ACC112 (cell line): ENCODE measurements at regions not wholly inside any gene's neighbourhood (a gene's known extent, or its start where the extent isn't known, plus 50 kb on each side); places are given as distances from the start of the nearest gene placed in this dataset.

Source experiments
- H2AFZ ChIP-seq: fragments of 200-600 bp; sonication (generic); one replicate; pipeline ENCODE4 v1.6.0; 2017; ENCODE audit warnings: antibody characterized with exemption, low read length; ENCODE audit not compliant: unreplicated experiment
- H3K27ac ChIP-seq: fragments of 200-600 bp; sonication (generic); 2 replicates; pipeline ENCODE4 v1.5.1; 2014; ENCODE audit warnings: low read depth, mild to moderate bottlenecking, antibody characterized with exemption, low read length, moderate library complexity
- H3K27me3 ChIP-seq: fragments of 200-600 bp; sonication (generic); 2 replicates; pipeline ENCODE4 v1.6.1; 2014; ENCODE audit warnings: mild to moderate bottlenecking, antibody characterized with exemption, low read length, moderate library complexity, mixed read lengths; ENCODE audit not compliant: insufficient read depth
- H3K36me3 ChIP-seq: fragments of 200-600 bp; sonication (generic); 2 replicates; pipeline ENCODE4 v1.6.1; 2016; ENCODE audit warnings: mild to moderate bottlenecking, antibody characterized with exemption, low read length, moderate library complexity, mixed read lengths; ENCODE audit not compliant: insufficient read depth
- H3K4me1 ChIP-seq: fragments of 200-600 bp; sonication (generic); one replicate; pipeline ENCODE4 v1.6.1; 2016; ENCODE audit warnings: low read length, mixed read lengths; ENCODE audit not compliant: insufficient read depth, unreplicated experiment, control insufficient read depth
- H3K4me3 ChIP-seq: fragments of 200-600 bp; sonication (generic); 2 replicates; pipeline ENCODE4 v1.5.1; 2014; ENCODE audit warnings: mild to moderate bottlenecking, low read depth, low read length
- H3K79me2 ChIP-seq: fragments of 200-600 bp; sonication (generic); one replicate; pipeline ENCODE4 v1.6.0; 2016; ENCODE audit warnings: low read length; ENCODE audit not compliant: control insufficient read depth, unreplicated experiment, insufficient read depth

GRCh38 chr15:95715906-95716656 is 614.4 kb upstream of the NR2F2 start:
- Histone ChIP-seq H3K4me3 (no peak overlapping the region), H3K79me2 (no peaks in the 10 kb centered on the region), H3K27ac (no peak overlapping the region), H3K36me3 (no peaks in the 10 kb centered on the region), H3K27me3 (no peaks in the 10 kb centered on the region), H2AFZ (no peak overlapping the region), H3K4me1 (peaks cover 10% of the 10 kb centered on the region)

DNA sequence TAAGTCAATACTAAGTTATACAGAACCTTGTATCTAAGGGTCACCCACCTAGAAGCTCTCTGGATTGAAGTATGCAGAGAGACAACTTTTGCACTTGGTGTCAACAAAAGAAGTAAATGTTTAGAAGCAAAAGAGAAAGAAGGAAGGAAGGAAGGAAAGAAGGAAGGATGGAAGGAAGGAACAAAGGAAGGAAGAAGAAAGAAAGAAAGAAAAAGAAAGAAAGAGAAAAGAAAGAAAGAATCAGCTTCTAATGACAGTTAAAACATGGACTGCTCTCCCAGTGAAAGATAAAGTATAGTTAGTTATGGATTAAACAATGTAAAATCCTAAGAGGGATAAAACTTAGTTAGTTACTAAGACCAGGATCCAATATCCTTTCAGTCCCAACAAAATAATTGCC is 613.8 kb upstream of the NR2F2 start:
- Histone ChIP-seq H3K36me3 (no peaks in the 10 kb centered on the region), H2AFZ (no peak overlapping the region), H3K4me1 (peaks cover 10% of the 10 kb centered on the region), H3K79me2 (no peaks in the 10 kb centered on the region), H3K27me3 (no peaks in the 10 kb centered on the region), H3K4me3 (no peak overlapping the region), H3K27ac (no peak overlapping the region)

DNA sequence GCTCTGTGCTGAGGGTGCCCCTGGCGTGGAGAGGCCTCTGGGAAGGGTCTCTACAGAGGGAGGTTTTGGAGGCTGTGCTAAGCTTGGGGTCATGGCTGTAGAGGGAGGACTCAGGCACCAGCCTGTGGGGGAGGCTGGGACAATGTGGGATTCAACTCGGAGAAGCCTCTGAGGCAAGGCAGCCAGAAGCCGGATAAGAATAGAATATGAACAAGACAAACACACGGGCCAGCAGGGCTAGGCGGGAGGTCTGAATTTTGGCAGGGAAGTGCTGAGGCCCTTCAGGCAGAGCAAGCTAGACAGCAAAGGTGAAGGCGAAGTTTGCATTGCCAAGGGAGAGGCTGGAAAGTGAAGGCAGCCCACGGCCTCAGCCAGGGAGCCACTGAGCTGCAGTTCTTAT is 612.1 kb upstream of the NR2F2 start:
- H3K79me2 ChIP-seq: no peaks in the 10 kb centered on the region
- no peak overlapping the region for H2AFZ ChIP-seq
- no peaks in the 10 kb centered on the region for H3K27me3 ChIP-seq
- H3K4me3 ChIP-seq: no peak overlapping the region
- H3K36me3 ChIP-seq: no peaks in the 10 kb centered on the region
- H3K27ac ChIP-seq: no peak overlapping the region
- peaks cover under 1% of the 10 kb centered on the region for H3K4me1 ChIP-seq

- H3K36me3 ChIP-seq: no peaks in the 10 kb centered on the region
- H3K27me3 ChIP-seq: no peaks in the 10 kb centered on the region
- H2AFZ ChIP-seq: no peak overlapping the region
- no peak overlapping the region for H3K27ac ChIP-seq
- no peak overlapping the region for H3K4me3 ChIP-seq
- H3K4me1 ChIP-seq: no peaks in the 10 kb centered on the region
- no peaks in the 10 kb centered on the region for H3K79me2 ChIP-seq
Measured at GRCh38 chr15:95724908-95725633, 605.4 kb upstream of the NR2F2 start.

GRCh38 chr15:95726891-95727290 is 603.6 kb upstream of the NR2F2 start:
- no peaks in the 10 kb centered on the region for H3K27me3 ChIP-seq
- no peak overlapping the region for H3K4me3 ChIP-seq
- no peak overlapping the region for H3K27ac ChIP-seq
- no peaks in the 10 kb centered on the region for H3K36me3 ChIP-seq
- no peaks in the 10 kb centered on the region for H3K79me2 ChIP-seq
- H3K4me1 ChIP-seq: no peaks in the 10 kb centered on the region
- no peak overlapping the region for H2AFZ ChIP-seq

DNA sequence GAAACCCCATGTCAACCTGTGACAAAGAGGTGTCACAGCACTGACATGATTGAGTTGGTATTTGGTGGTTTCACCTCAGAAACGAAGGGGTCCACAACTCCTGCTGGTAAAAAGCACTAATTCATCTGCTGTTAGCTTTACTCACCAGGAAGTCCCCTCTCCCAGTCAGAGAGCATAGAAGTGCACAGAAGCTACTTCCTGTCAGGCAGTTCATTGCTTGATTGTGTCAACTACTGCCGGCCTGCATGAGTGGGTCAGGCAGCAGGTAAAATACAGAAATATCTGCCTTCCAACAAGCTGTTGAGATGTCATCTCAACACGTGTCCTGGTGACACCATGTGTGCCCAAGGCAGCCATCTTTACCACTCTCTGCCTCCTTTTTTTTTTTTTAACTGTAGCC is 596.6 kb upstream of the NR2F2 start:
- Histone ChIP-seq H3K27ac (no peak overlapping the region), H3K4me1 (no peaks in the 10 kb centered on the region), H3K36me3 (no peaks in the 10 kb centered on the region), H3K27me3 (no peaks in the 10 kb centered on the region), H3K79me2 (no peaks in the 10 kb centered on the region), H3K4me3 (no peak overlapping the region), H2AFZ (no peak overlapping the region)

DNA sequence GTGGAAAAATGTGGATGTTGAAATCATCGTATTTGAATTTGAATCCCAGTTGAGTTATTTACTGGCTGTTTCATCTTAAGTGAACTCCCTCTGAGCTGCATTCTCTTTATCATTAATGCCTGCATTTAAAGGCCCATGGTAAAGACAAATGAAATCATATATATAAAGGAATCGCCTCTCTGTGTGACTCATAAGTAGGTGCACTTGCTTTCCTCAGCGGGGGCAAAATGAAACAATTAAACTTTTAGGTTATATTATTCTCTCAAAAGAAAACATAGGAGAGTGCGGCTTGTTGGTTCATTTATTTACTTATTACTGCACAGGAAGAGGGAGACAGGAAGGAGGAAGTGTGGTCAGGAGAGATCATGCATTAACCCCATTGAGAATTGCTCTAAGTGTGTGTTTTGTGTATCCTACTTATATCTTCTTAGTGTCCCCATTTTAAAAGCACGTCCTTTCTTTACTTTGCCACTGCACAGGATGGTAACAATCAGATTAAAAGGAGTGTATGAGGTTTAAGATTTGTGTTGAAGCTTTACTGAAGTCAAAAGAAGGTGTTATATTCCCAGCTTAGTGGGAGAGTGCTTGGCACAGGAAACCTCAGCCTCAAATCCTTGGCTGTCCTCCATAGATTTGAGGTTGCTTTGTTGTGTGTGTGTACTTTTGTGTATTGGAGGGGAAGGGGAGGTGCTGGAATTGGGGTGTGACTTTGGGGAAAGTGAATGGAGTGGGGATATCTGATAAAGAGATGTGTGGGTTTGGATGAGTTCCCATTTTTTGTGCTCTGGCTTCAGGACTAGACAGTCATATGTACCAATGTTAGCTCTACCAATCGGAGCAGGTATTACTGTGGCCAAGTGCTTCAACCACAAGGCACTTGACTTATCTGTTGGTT is 595.8 kb upstream of the NR2F2 start:
- H3K27ac ChIP-seq: no peak overlapping the region
- H3K36me3 ChIP-seq: no peaks in the 10 kb centered on the region
- H3K79me2 ChIP-seq: no peaks in the 10 kb centered on the region
- H3K27me3 ChIP-seq: no peaks in the 10 kb centered on the region
- H3K4me3 ChIP-seq: no peak overlapping the region
- H2AFZ ChIP-seq: no peak overlapping the region
- H3K4me1 ChIP-seq: no peaks in the 10 kb centered on the region

DNA sequence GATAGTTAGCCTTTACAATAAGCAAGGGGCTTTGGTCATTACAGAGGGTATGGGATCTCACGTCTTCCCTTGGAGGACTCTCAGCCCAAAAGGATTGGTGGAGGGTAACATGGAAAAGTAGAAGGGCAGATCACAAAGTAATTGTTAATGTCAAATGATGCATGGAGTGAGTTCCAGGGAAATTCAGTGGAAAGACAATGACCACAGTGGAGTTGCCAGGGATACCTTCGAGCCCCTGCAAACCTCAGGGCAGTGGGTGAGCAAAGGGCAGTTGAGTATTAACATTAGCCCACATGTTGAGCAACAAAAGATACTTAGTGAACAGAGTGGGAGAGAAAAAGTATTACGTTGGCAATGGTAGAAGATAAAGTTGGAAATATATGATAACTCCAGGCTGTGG is 593.4 kb upstream of the NR2F2 start:
- no peaks in the 10 kb centered on the region for H3K79me2 ChIP-seq
- H3K27ac ChIP-seq: no peak overlapping the region
- no peaks in the 10 kb centered on the region for H3K4me1 ChIP-seq
- no peaks in the 10 kb centered on the region for H3K36me3 ChIP-seq
- no peak overlapping the region for H3K4me3 ChIP-seq
- H2AFZ ChIP-seq: no peak overlapping the region
- H3K27me3 ChIP-seq: no peaks in the 10 kb centered on the region

- Histone ChIP-seq H3K27me3 (no peaks in the 10 kb centered on the region), H3K4me1 (no peaks in the 10 kb centered on the region), H3K27ac (no peak overlapping the region), H3K79me2 (no peaks in the 10 kb centered on the region), H3K36me3 (no peaks in the 10 kb centered on the region), H3K4me3 (no peak overlapping the region), H2AFZ (no peak overlapping the region)
Measured at GRCh38 chr15:95739131-95739530, 591.4 kb upstream of the NR2F2 start.

DNA sequence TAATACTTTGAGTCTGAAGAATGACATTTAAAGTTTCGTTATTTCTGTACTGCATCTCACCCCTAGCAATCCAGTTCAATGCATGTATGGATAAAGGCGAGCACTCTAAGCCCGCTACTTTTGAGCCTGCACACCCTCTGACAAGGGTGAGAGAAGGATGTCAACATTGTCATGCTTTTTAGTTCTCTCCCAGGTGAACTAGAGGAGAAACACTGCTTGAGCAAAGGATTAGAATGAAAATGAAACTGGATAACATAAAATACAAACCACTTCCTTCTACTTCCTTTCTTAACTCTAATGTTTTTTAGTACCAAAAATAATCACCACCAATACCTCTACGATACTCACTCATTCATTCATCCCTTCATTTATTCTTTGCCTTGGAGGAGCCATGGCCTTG is 588.7 kb upstream of the NR2F2 start:
- Histone ChIP-seq H3K27ac (no peak overlapping the region), H3K79me2 (no peaks in the 10 kb centered on the region), H2AFZ (no peak overlapping the region), H3K4me1 (no peaks in the 10 kb centered on the region), H3K36me3 (no peaks in the 10 kb centered on the region), H3K4me3 (no peak overlapping the region), H3K27me3 (no peaks in the 10 kb centered on the region)
